Breast epithelium (tissue), 3 donors: ENCODE measurements at regions not wholly inside any gene's neighbourhood (a gene's known extent, or its start where the extent isn't known, plus 50 kb on each side); places are given as distances from the start of the nearest gene placed in this dataset.

Experiments used
- CTCF ChIP-seq, 3 donors: fragments of 450-650 bp; IDR thresholded peaks; one replicate each; pipeline ENCODE4 v1.5.1; 2016 to 2017; ENCODE audit warnings: antibody characterized with exemption in 3 of 3, mild to moderate bottlenecking in 3 of 3, moderate library complexity in 3 of 3
- POLR2AphosphoS5 ChIP-seq, 3 donors: sonication (generic); formaldehyde crosslinking; IDR thresholded peaks; one replicate each; pipeline ENCODE4 v1.6.1; 2017; ENCODE audit warnings: antibody characterized with exemption in 3 of 3

- no peak for TF ChIP-seq CTCF (IDR thresholded peaks at IDR 0.05)
- no peak for TF ChIP-seq POLR2AphosphoS5 (IDR thresholded peaks at IDR 0.05)
Observed at GRCh38 chr1:73310797-73311381, 887.1 kb downstream of the LRRIQ3 start.
